SK-N-SH (cell line): ENCODE measurements at regions not wholly inside any gene's neighbourhood (a gene's known extent, or its start where the extent isn't known, plus 50 kb on each side); places are given as distances from the start of the nearest gene placed in this dataset.

Experiments
- CHD2 ChIP-seq: fragments of 150-350 bp; IDR thresholded peaks from 2 replicates; pipeline ENCODE4 v1.6.1; 2018; ENCODE audit warnings: low read length; ENCODE audit not compliant: partially characterized antibody
- CTCF ChIP-seq: fragments of 200-600 bp; sonication (generic); IDR thresholded peaks from 2 replicates; pipeline ENCODE4 v1.6.1; 2017; ENCODE audit warnings: antibody characterized with exemption, mild to moderate bottlenecking, moderate library complexity
- FOXJ3 ChIP-seq: sonication (generic); formaldehyde crosslinking; IDR thresholded peaks from 2 replicates; pipeline ENCODE4 v1.5.1; 2020; ENCODE audit warnings: mild to moderate bottlenecking, missing genetic modification reagents
- MEF2A ChIP-seq: IDR thresholded peaks from 2 replicates; pipeline ENCODE4 v1.4.0; 2012; ENCODE audit warnings: low read depth, borderline replicate concordance
- POLR2AphosphoS5 ChIP-seq: IDR thresholded peaks from 2 replicates; pipeline ENCODE4 v1.6.1; 2012; ENCODE audit warnings: low read depth, low read length
- RCOR1 ChIP-seq: fragments of 150-350 bp; IDR thresholded peaks from 2 replicates; pipeline ENCODE4 v1.6.1; 2017; ENCODE audit warnings: antibody characterized with exemption, low read length
- RXRA ChIP-seq: IDR thresholded peaks from 2 replicates; pipeline ENCODE4 v1.4.0; 2012; ENCODE audit warnings: low read depth, mild to moderate bottlenecking, borderline replicate concordance
- SIN3A ChIP-seq: IDR thresholded peaks from 2 replicates; pipeline ENCODE4 v1.6.1; 2012; ENCODE audit warnings: low read depth, mild to moderate bottlenecking, low read length, moderate library complexity, borderline replicate concordance
- TCF12 ChIP-seq: IDR thresholded peaks from 2 replicates; pipeline ENCODE4 v1.4.0; 2012
- TEAD4 ChIP-seq: IDR thresholded peaks from 2 replicates; pipeline ENCODE4 v1.4.0; 2012; ENCODE audit warnings: mild to moderate bottlenecking, borderline replicate concordance; ENCODE audit not compliant: insufficient read depth
- ZBTB33 ChIP-seq: IDR thresholded peaks from 2 replicates; pipeline ENCODE4 v1.4.0; 2012; ENCODE audit warnings: low read depth, borderline replicate concordance

DNA sequence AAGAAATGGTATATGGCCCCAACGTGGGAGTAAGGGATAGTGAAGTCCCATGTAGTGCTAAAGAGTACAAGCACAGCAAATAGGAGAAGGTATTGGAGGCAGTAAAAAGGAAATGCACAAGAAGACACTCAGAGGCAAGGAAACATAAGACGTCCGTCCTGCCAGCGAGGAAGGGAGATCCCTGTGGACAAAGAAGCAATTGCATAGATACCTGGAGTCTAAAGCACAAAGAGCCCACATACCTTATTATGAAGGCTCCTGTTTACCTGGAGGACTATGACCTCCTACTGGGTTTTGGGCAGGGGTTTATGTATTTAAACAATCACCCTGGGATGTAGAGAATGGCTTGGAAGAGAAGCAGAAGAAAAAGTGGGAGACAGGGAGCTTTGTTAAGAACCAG lies 341.2 kb upstream of the DCN start:
- TF ChIP-seq MEF2A: no peak
- no peak for TF ChIP-seq CTCF
- no peak for TF ChIP-seq RCOR1
- no peak for TF ChIP-seq SIN3A
- TF ChIP-seq TEAD4: no peak
- no peak for TF ChIP-seq RXRA
- TF ChIP-seq CHD2: no peak
- TF ChIP-seq POLR2AphosphoS5: no peak
- no peak for TF ChIP-seq FOXJ3 (CRISPR knock-in tag)
- TF ChIP-seq TCF12: no peak
- TF ChIP-seq ZBTB33: no peak
